GM23338 (cell line): ENCODE measurements at regions not wholly inside any gene's neighbourhood (a gene's known extent, or its start where the extent isn't known, plus 50 kb on each side); places are given as distances from the start of the nearest gene placed in this dataset.

Experiments
- ATAC-seq: fragments of 200-7000 bp; cut with Tn5 transposase; 3 replicates; pipeline ENCODE4 v1.9.1; 2020
- DNase-seq: peaks from one replicate; pipeline ENCODE4 v3.0.0-alpha.2; 2015; ENCODE audit warnings: low spot score
- H2AFZ ChIP-seq: fragments of 200-600 bp; sonication (generic); 2 replicates; pipeline ENCODE4 v1.8.0; 2016; ENCODE audit warnings: antibody characterized with exemption, mild to moderate bottlenecking, moderate library complexity
- H3F3A ChIP-seq: fragments of 200-600 bp; sonication (generic); replicated peaks from 2 replicates; pipeline ENCODE4 v1.8.0; 2017; ENCODE audit warnings: antibody characterized with exemption, mixed run types, low read depth
- H3K27ac ChIP-seq: fragments of 200-600 bp; sonication (generic); 2 replicates; pipeline ENCODE4 v1.6.1; 2016; ENCODE audit warnings: low read depth
- H3K27me3 ChIP-seq: fragments of 200-600 bp; sonication (generic); 2 replicates; pipeline ENCODE4 v1.8.0; 2016; ENCODE audit warnings: mild to moderate bottlenecking, mixed run types, moderate library complexity; ENCODE audit not compliant: insufficient read depth
- H3K36me3 ChIP-seq: fragments of 200-600 bp; sonication (generic); 2 replicates; pipeline ENCODE4 v1.8.0; 2016; ENCODE audit warnings: mild to moderate bottlenecking; ENCODE audit not compliant: insufficient read depth
- H3K4me1 ChIP-seq: fragments of 200-600 bp; sonication (generic); 2 replicates; pipeline ENCODE4 v1.8.0; 2016; ENCODE audit warnings: mild to moderate bottlenecking, moderate library complexity; ENCODE audit not compliant: insufficient read depth
- H3K4me2 ChIP-seq: fragments of 200-600 bp; sonication (generic); 2 replicates; pipeline ENCODE4 v1.7.1; 2017; ENCODE audit warnings: mixed run types
- H3K4me3 ChIP-seq: fragments of 200-600 bp; sonication (generic); 2 replicates; pipeline ENCODE4 v1.6.1; 2016; ENCODE audit warnings: mixed run types
- H3K79me2 ChIP-seq: fragments of 200-600 bp; sonication (generic); replicated peaks from 2 replicates; pipeline ENCODE4 v1.8.0; 2017; ENCODE audit warnings: mild to moderate bottlenecking; ENCODE audit not compliant: insufficient read depth
- H3K9me2 ChIP-seq: fragments of 200-600 bp; sonication (generic); 2 replicates; pipeline ENCODE4 v1.8.0; 2017; ENCODE audit not compliant: insufficient read depth
- H4K20me1 ChIP-seq: fragments of 200-600 bp; sonication (generic); replicated peaks from 2 replicates; pipeline ENCODE4 v1.8.0; 2017; ENCODE audit warnings: mild to moderate bottlenecking; ENCODE audit not compliant: insufficient read depth
- H3K27ac Mint-ChIP-seq: 2 replicates; pipeline ENCODE4 v1.8.0; 2020; ENCODE audit warnings: inconsistent platforms, mild to moderate bottlenecking, moderate library complexity, mixed read lengths
- H3K27me3 Mint-ChIP-seq: 3 replicates; pipeline ENCODE4 v1.8.0; 2022; ENCODE audit warnings: low read depth, mild to moderate bottlenecking, moderate library complexity, mixed read lengths, inconsistent platforms; ENCODE audit not compliant: insufficient read depth, poor library complexity
- H3K36me3 Mint-ChIP-seq: 3 replicates; pipeline ENCODE4 v1.8.0; 2021; ENCODE audit warnings: low read depth, mild to moderate bottlenecking, inconsistent platforms, moderate library complexity, mixed read lengths
- H3K4me1 Mint-ChIP-seq: 3 replicates; pipeline ENCODE4 v1.8.0; 2020; ENCODE audit warnings: mild to moderate bottlenecking, inconsistent platforms, mixed read lengths
- H3K4me3 Mint-ChIP-seq: 3 replicates; pipeline ENCODE4 v1.8.0; 2021; ENCODE audit warnings: moderate library complexity, mild to moderate bottlenecking, inconsistent platforms, mixed read lengths
- H3K9me3 Mint-ChIP-seq: 3 replicates; pipeline ENCODE4 v1.8.0; 2020; ENCODE audit warnings: moderate library complexity, mild to moderate bottlenecking, inconsistent platforms, mixed read lengths
- CTCF ChIP-seq, 2 experiments: fragments of 200-600 bp in 1 of 2; sonication (generic) in 1 of 2; conservative IDR thresholded peaks; 2 replicates each; pipeline versions ENCODE4 v1.5.1 to v1.6.1; 2016 to 2017; ENCODE audit warnings: antibody characterized with exemption in 2 of 2, low read depth in 2 of 2, mild to moderate bottlenecking in 2 of 2, moderate library complexity in 1 of 2
- ETS1 ChIP-seq: IDR thresholded peaks from 2 replicates; pipeline ENCODE4 v1.6.1; 2016; ENCODE audit warnings: antibody characterized with exemption
- EZH2 ChIP-seq: fragments of 200-600 bp; sonication (generic); IDR thresholded peaks from one replicate; pipeline ENCODE4 v1.8.0; 2017; ENCODE audit warnings: antibody characterized with exemption, mild to moderate bottlenecking, low read depth; ENCODE audit not compliant: unreplicated experiment
- EZH2phosphoT487 ChIP-seq: fragments of 200-600 bp; sonication (generic); IDR thresholded peaks from one replicate; pipeline ENCODE4 v1.8.1; 2018; ENCODE audit warnings: antibody characterized with exemption; ENCODE audit not compliant: unreplicated experiment
- JUNB ChIP-seq: IDR thresholded peaks from one replicate; pipeline ENCODE4 v1.6.1; 2016; ENCODE audit warnings: antibody characterized with exemption; ENCODE audit not compliant: unreplicated experiment
- ZNF114 ChIP-seq: fragments of 250-450 bp; sonication (Bioruptor Pico); IDR thresholded peaks from 2 replicates; pipeline ENCODE4 v1.5.0; 2020; ENCODE audit warnings: mild to moderate bottlenecking, moderate library complexity
- TF ChIP-seq, protein P1 (sequence below): fragments of 250-450 bp; sonication (Bioruptor Pico); IDR thresholded peaks from 2 replicates; pipeline ENCODE4 v1.5.0; 2020; ENCODE audit warnings: mild to moderate bottlenecking, moderate library complexity

DNA sequence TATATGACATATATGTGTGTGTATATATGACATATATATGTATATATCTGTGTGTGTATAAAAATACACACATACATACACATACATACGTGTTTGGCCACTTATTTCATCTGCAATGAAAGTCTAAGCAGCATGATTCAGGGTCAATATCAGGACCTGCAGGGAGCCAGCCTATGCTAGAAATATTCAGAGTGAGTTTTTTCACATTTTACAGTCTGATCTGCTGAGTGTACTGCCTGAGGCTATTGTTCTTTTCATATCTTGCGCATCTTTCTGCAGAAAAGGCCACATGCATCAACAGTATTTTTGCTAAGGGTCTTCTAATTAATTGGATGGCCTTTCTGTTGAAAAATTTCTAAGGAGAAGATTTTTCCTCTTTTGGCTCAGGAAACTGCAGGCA, 80.0 kb upstream of the TSPY4 start (continued):
- TF ChIP-seq, protein P1, sequence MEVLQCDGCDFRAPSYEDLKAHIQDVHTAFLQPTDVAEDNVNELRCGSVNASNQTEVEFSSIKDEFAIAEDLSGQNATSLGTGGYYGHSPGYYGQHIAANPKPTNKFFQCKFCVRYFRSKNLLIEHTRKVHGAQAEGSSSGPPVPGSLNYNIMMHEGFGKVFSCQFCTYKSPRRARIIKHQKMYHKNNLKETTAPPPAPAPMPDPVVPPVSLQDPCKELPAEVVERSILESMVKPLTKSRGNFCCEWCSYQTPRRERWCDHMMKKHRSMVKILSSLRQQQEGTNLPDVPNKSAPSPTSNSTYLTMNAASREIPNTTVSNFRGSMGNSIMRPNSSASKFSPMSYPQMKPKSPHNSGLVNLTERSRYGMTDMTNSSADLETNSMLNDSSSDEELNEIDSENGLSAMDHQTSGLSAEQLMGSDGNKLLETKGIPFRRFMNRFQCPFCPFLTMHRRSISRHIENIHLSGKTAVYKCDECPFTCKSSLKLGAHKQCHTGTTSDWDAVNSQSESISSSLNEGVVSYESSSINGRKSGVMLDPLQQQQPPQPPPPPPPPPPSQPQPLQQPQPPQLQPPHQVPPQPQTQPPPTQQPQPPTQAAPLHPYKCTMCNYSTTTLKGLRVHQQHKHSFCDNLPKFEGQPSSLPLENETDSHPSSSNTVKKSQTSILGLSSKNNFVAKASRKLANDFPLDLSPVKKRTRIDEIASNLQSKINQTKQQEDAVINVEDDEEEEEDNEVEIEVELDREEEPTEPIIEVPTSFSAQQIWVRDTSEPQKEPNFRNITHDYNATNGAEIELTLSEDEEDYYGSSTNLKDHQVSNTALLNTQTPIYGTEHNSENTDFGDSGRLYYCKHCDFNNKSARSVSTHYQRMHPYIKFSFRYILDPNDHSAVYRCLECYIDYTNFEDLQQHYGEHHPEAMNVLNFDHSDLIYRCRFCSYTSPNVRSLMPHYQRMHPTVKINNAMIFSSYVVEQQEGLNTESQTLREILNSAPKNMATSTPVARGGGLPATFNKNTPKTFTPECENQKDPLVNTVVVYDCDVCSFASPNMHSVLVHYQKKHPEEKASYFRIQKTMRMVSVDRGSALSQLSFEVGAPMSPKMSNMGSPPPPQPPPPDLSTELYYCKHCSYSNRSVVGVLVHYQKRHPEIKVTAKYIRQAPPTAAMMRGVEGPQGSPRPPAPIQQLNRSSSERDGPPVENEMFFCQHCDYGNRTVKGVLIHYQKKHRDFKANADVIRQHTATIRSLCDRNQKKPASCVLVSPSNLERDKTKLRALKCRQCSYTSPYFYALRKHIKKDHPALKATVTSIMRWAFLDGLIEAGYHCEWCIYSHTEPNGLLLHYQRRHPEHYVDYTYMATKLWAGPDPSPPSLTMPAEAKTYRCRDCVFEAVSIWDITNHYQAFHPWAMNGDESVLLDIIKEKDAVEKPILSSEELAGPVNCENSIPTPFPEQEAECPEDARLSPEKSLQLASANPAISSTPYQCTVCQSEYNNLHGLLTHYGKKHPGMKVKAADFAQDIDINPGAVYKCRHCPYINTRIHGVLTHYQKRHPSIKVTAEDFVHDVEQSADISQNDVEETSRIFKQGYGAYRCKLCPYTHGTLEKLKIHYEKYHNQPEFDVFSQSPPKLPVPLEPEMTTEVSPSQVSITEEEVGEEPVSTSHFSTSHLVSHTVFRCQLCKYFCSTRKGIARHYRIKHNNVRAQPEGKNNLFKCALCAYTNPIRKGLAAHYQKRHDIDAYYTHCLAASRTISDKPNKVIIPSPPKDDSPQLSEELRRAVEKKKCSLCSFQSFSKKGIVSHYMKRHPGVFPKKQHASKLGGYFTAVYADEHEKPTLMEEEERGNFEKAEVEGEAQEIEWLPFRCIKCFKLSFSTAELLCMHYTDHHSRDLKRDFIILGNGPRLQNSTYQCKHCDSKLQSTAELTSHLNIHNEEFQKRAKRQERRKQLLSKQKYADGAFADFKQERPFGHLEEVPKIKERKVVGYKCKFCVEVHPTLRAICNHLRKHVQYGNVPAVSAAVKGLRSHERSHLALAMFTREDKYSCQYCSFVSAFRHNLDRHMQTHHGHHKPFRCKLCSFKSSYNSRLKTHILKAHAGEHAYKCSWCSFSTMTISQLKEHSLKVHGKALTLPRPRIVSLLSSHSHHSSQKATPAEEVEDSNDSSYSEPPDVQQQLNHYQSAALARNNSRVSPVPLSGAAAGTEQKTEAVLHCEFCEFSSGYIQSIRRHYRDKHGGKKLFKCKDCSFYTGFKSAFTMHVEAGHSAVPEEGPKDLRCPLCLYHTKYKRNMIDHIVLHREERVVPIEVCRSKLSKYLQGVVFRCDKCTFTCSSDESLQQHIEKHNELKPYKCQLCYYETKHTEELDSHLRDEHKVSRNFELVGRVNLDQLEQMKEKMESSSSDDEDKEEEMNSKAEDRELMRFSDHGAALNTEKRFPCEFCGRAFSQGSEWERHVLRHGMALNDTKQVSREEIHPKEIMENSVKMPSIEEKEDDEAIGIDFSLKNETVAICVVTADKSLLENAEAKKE (CRISPR knock-in tag): no peak
- no peak for TF ChIP-seq JUNB
- no peak for TF ChIP-seq EZH2
- TF ChIP-seq CTCF (conservative IDR thresholded peaks at IDR 0.05; ENCODE audit: low read depth in 2 of 2): no peak

DNA sequence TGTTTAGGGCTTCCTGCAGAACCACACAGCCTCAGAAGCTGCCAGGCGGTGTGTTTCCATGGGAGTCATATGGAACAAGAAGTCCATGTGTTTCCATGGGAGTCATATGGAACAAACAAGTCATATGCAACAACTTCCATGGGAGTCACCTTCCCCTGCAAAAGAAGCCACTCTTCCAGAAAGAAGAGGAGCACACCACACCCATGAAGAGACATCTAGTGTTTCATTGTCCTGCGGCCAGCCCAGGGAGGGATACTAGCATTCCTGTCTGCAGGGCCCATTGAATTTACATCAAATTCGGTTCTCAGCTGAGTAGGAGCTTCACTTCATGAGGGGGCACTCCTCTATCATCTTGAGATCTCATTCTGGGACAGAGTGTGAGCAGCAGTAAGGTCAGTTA, 79.5 kb upstream of the TSPY4 start:
- DNase-seq (no peak), ATAC-seq (no peak)
- H3F3A ChIP-seq: no peaks in the 10 kb centered on the region
- no peak for TF ChIP-seq EZH2phosphoT487
- TF ChIP-seq ETS1: no peak
- TF ChIP-seq ZNF114 (CRISPR knock-in tag): no peak
- H3K27me3 Mint-ChIP-seq: no peaks in the 10 kb centered on the region
- H3K4me1 Mint-ChIP-seq: no peaks in the 10 kb centered on the region
- H3K4me1 ChIP-seq: no peaks in the 10 kb centered on the region
- no peak overlapping the region for H3K4me3 ChIP-seq
- no peak overlapping the region for H3K4me2 ChIP-seq
- no peaks in the 10 kb centered on the region for H3K36me3 ChIP-seq
- H3K36me3 Mint-ChIP-seq: no peaks in the 10 kb centered on the region; the same call in 2 of the 3 replicates
- H3K27me3 ChIP-seq: no peaks in the 10 kb centered on the region
- H3K27ac Mint-ChIP-seq: no peak overlapping the region
- no peak overlapping the region for H3K4me3 Mint-ChIP-seq
- H3K27ac ChIP-seq: no peak overlapping the region
- H3K9me3 Mint-ChIP-seq: peaks cover 78% of the 10 kb centered on the region
- no peaks in the 10 kb centered on the region for H4K20me1 ChIP-seq
- no peak overlapping the region for H2AFZ ChIP-seq
- no peaks in the 10 kb centered on the region for H3K9me2 ChIP-seq
- no peaks in the 10 kb centered on the region for H3K79me2 ChIP-seq
